ENCODE measurements at regions not wholly inside any gene's neighbourhood (a gene's known extent, or its start where the extent isn't known, plus 50 kb on each side); places are given as distances from the start of the nearest gene placed in this dataset.

- Histone ChIP-seq H3K9me3 (no peaks in the 10 kb centered on the region), H3K4me3 (ENCODE audit: low read depth, low read length) (no peak overlapping the region), H3K36me3 (ENCODE audit: control insufficient read depth, insufficient read depth, low read length) (no peaks in the 10 kb centered on the region), H3K4me1 (no peaks in the 10 kb centered on the region), H3K27me3 (replicated peaks; ENCODE audit: control insufficient read depth, insufficient read depth, low read length) (no peaks in the 10 kb centered on the region)
- no peak for DNase-seq
- no peaks in the 10 kb centered on the region for H3K27me3 Mint-ChIP-seq (ENCODE audit: insufficient read depth, unreplicated experiment)
- H3K4me1 Mint-ChIP-seq (ENCODE audit: low read depth, unreplicated experiment): no peaks in the 10 kb centered on the region
- BruUV-seq (replicated peaks): no TSS peak
- H3K9me3 Mint-ChIP-seq (ENCODE audit: unreplicated experiment): no peaks in the 10 kb centered on the region
- ChIA-PET CTCF (no interaction called here), POLR2A (no interaction called here)
- TF ChIP-seq, protein P1, sequence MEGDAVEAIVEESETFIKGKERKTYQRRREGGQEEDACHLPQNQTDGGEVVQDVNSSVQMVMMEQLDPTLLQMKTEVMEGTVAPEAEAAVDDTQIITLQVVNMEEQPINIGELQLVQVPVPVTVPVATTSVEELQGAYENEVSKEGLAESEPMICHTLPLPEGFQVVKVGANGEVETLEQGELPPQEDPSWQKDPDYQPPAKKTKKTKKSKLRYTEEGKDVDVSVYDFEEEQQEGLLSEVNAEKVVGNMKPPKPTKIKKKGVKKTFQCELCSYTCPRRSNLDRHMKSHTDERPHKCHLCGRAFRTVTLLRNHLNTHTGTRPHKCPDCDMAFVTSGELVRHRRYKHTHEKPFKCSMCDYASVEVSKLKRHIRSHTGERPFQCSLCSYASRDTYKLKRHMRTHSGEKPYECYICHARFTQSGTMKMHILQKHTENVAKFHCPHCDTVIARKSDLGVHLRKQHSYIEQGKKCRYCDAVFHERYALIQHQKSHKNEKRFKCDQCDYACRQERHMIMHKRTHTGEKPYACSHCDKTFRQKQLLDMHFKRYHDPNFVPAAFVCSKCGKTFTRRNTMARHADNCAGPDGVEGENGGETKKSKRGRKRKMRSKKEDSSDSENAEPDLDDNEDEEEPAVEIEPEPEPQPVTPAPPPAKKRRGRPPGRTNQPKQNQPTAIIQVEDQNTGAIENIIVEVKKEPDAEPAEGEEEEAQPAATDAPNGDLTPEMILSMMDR (IDR thresholded peaks at IDR 0.05; ENCODE audit: insufficient read depth in 1 of 2, low read depth in 1 of 2, low read length in 1 of 2, severe bottlenecking in 1 of 2, unreplicated experiment in 1 of 2): no peak
- no peak overlapping the region for H3K4me3 Mint-ChIP-seq (ENCODE audit: unreplicated experiment)
- no peak overlapping the region for H3K27ac Mint-ChIP-seq (ENCODE audit: unreplicated experiment)
- no peaks in the 10 kb centered on the region for H3K36me3 Mint-ChIP-seq (ENCODE audit: insufficient read depth, unreplicated experiment)
- intact Hi-C loops (cut with micrococcal nuclease; ENCODE audit: unreplicated experiment): no loop called here
These were observed 1496.1 kb upstream of the IGFBP7 start for GRCh38 chr4:58606303-58606702.

- no peaks in the 10 kb centered on the region for H3K27me3 Mint-ChIP-seq (ENCODE audit: insufficient read depth, unreplicated experiment)
- TF ChIP-seq, protein P1 (IDR thresholded peaks at IDR 0.05; ENCODE audit: insufficient read depth in 1 of 2, low read depth in 1 of 2, low read length in 1 of 2, severe bottlenecking in 1 of 2, unreplicated experiment in 1 of 2): no peak
These were observed 1493.8 kb upstream of the IGFBP7 start for GRCh38 chr4:58603951-58604350.

DNA sequence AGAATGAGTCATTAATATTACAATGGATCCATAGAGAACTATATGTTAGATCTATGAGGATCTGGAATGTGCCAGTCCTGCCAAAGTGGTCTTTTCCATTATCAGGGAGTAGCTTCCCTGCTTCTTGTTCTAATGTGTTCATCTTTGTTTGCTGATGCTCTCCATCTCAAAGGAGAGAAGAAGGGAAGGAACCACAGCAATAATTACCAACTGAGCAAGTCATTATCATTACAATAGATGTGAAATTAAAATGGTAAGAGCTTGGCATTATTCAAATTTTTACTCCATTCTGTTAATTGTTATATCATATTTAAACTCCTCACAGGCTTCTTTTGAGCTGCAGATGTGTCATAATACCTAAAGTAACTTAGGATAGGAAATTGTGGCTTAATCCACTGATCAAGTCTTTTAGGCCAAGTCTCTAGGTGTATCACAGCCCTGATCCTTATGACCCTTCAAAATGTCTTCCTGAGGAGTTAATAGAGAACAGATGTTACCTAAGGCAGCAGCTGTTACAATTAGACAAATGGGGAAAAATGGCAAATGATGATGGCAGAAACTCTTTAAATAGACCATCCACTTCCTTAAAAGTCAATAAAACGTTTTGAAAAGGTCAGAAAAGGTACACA lies 1492.7 kb upstream of the IGFBP7 start:
- no peaks in the 10 kb centered on the region for H3K27me3 ChIP-seq (replicated peaks; ENCODE audit: control insufficient read depth, insufficient read depth, low read length)
- Mint-ChIP-seq H3K4me1 (ENCODE audit: low read depth, unreplicated experiment) (no peaks in the 10 kb centered on the region), H3K27me3 (ENCODE audit: insufficient read depth, unreplicated experiment) (no peaks in the 10 kb centered on the region), H3K9me3 (ENCODE audit: unreplicated experiment) (no peaks in the 10 kb centered on the region), H3K27ac (ENCODE audit: unreplicated experiment) (no peak overlapping the region), H3K4me3 (ENCODE audit: unreplicated experiment) (no peak overlapping the region), H3K36me3 (ENCODE audit: insufficient read depth, unreplicated experiment) (no peaks in the 10 kb centered on the region)
- TF ChIP-seq, protein P1 (IDR thresholded peaks at IDR 0.05; ENCODE audit: insufficient read depth in 1 of 2, low read depth in 1 of 2, low read length in 1 of 2, severe bottlenecking in 1 of 2, unreplicated experiment in 1 of 2): no peak
- no peaks in the 10 kb centered on the region for H3K36me3 ChIP-seq (ENCODE audit: control insufficient read depth, insufficient read depth, low read length)
- intact Hi-C loops (cut with micrococcal nuclease; ENCODE audit: unreplicated experiment): no loop called here
- BruUV-seq (replicated peaks): no TSS peak
- no peaks in the 10 kb centered on the region for H3K9me3 ChIP-seq
- ChIA-PET POLR2A (no interaction called here), CTCF (no interaction called here)
- H3K4me1 ChIP-seq: no peaks in the 10 kb centered on the region
- H3K4me3 ChIP-seq (ENCODE audit: low read depth, low read length): no peak overlapping the region
- no peak for DNase-seq

More at GRCh38 chr4:58603951-58604350, 1493.8 kb upstream of the IGFBP7 start:
- intact Hi-C loops (cut with micrococcal nuclease; ENCODE audit: unreplicated experiment): no loop called here
- H3K4me3 Mint-ChIP-seq (ENCODE audit: unreplicated experiment): no peak overlapping the region
- H3K4me3 ChIP-seq (ENCODE audit: low read depth, low read length): no peak overlapping the region
- no TSS peak for BruUV-seq (replicated peaks)
- H3K4me1 ChIP-seq: no peaks in the 10 kb centered on the region
- POLR2A ChIA-PET: no interaction called here
- no peak for DNase-seq
- no peaks in the 10 kb centered on the region for H3K9me3 Mint-ChIP-seq (ENCODE audit: unreplicated experiment)
- no peaks in the 10 kb centered on the region for H3K27me3 ChIP-seq (replicated peaks; ENCODE audit: control insufficient read depth, insufficient read depth, low read length)
- no peaks in the 10 kb centered on the region for H3K36me3 Mint-ChIP-seq (ENCODE audit: insufficient read depth, unreplicated experiment)
- H3K4me1 Mint-ChIP-seq (ENCODE audit: low read depth, unreplicated experiment): no peaks in the 10 kb centered on the region
- H3K27ac Mint-ChIP-seq (ENCODE audit: unreplicated experiment): no peak overlapping the region
- H3K36me3 ChIP-seq (ENCODE audit: control insufficient read depth, insufficient read depth, low read length): no peaks in the 10 kb centered on the region
- CTCF ChIA-PET: no interaction called here
- H3K9me3 ChIP-seq: no peaks in the 10 kb centered on the region

Measured in Caco-2 (cell line).